Lower leg skin (tissue), 3 donors: ENCODE measurements at regions not wholly inside any gene's neighbourhood (a gene's known extent, or its start where the extent isn't known, plus 50 kb on each side); places are given as distances from the start of the nearest gene placed in this dataset.

Experiments
- POLR2A ChIP-seq, 2 donors: fragments of 450-650 bp; IDR thresholded peaks; one replicate each; pipeline ENCODE4 v1.6.1; 2016 to 2017; ENCODE audit warnings: antibody characterized with exemption in 2 of 2, mild to moderate bottlenecking in 1 of 2, moderate library complexity in 1 of 2
- TF ChIP-seq, protein P1 (sequence below), 3 donors: fragments of 450-650 bp; IDR thresholded peaks; one replicate each; pipeline ENCODE4 v1.5.1; 2016; ENCODE audit warnings: antibody characterized with exemption in 3 of 3, mild to moderate bottlenecking in 3 of 3, moderate library complexity in 2 of 3

DNA sequence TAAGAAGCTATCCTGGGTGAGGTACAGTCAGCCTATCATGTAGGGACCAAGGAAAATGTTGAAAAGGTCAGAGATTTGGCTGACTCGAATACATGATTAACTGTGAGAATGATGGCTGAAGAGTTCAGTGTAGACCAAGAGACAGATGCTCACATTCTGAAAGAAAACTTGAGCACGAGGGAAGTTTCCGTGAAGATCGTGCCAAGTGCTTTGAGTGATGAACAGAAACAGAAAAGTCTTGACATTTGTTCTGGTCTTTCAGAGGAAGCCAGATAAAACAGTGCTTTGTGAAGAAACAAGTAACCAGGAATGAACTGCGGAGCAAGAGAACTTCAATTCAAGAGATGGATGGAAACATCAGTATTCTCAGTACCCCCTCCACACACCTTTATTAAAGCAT lies 500.3 kb upstream of the SMIM21 start:
- TF ChIP-seq, protein P1, sequence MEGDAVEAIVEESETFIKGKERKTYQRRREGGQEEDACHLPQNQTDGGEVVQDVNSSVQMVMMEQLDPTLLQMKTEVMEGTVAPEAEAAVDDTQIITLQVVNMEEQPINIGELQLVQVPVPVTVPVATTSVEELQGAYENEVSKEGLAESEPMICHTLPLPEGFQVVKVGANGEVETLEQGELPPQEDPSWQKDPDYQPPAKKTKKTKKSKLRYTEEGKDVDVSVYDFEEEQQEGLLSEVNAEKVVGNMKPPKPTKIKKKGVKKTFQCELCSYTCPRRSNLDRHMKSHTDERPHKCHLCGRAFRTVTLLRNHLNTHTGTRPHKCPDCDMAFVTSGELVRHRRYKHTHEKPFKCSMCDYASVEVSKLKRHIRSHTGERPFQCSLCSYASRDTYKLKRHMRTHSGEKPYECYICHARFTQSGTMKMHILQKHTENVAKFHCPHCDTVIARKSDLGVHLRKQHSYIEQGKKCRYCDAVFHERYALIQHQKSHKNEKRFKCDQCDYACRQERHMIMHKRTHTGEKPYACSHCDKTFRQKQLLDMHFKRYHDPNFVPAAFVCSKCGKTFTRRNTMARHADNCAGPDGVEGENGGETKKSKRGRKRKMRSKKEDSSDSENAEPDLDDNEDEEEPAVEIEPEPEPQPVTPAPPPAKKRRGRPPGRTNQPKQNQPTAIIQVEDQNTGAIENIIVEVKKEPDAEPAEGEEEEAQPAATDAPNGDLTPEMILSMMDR (IDR thresholded peaks at IDR 0.05): no peak
- no peak for TF ChIP-seq POLR2A (IDR thresholded peaks at IDR 0.05)
